IgD-negative memory B cell (primary cell): ENCODE measurements at regions not wholly inside any gene's neighbourhood (a gene's known extent, or its start where the extent isn't known, plus 50 kb on each side); places are given as distances from the start of the nearest gene placed in this dataset.

Experiments used
- H3K27ac Mint-ChIP-seq, 3 donors: one replicate each; pipeline ENCODE4 v1.8.0; 2020 to 2022; ENCODE audit warnings: mild to moderate bottlenecking in 3 of 3, mixed read lengths in 3 of 3, moderate library complexity in 1 of 3
- H3K27me3 Mint-ChIP-seq: one replicate; pipeline ENCODE4 v1.8.0; 2021; ENCODE audit warnings: mixed read lengths
- H3K36me3 Mint-ChIP-seq: one replicate; pipeline ENCODE4 v1.8.0; 2020; ENCODE audit warnings: mild to moderate bottlenecking, mixed read lengths
- H3K4me1 Mint-ChIP-seq, 3 donors: one replicate each; pipeline ENCODE4 v1.8.0; 2020 to 2022; ENCODE audit warnings: mixed read lengths in 3 of 3, mild to moderate bottlenecking in 1 of 3
- H3K4me3 Mint-ChIP-seq, 4 donors: one replicate each; pipeline ENCODE4 v1.8.0; 2020 to 2022; ENCODE audit warnings: mild to moderate bottlenecking in 4 of 4, mixed read lengths in 4 of 4, moderate library complexity in 3 of 4
- H3K9me3 Mint-ChIP-seq, 3 donors: one replicate each; pipeline ENCODE4 v1.8.0; 2020 to 2021; ENCODE audit warnings: mixed read lengths in 3 of 3, mild to moderate bottlenecking in 1 of 3

DNA sequence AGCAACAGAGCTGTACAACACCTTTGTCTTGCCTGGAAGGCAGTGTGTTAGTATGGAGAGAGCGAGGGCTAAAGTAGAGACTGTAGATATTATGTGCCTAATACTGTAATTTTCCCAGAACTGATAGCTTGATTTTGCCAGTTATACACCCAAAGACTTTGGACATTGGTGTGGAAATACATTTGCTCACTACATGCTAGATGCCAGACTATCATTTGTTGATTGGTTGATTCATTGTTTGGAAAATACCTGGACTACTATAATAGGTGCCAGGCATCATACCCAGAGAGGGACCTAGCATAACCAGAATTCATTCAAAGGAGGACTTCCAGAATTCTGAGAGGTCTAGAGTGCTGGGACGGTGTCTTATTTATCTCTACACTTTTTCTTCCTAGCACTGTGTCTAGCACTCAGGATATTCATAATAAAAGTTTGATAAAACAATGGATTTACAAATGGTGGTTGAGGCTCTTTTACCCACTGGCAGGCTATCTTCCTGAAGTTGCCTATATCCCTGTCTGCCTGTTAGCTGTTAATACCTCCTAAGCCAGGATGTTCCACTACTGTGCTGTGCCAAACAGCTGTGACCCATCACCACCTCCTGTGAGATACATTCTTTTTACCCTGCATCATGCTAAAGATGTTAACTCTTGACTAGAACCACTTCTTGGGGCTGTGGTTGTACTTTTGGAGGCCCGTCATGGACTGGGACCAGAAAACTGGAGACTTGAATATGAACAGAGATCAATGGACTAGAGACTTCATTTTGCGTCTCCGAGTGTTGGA lies 72.2 kb upstream of the FUCA2 start:
- no peaks in the 10 kb centered on the region for H3K27me3 Mint-ChIP-seq
- H3K4me1 Mint-ChIP-seq: peaks cover 0 to 4% (median 0%) of the 10 kb centered on the region in 3 donors
- H3K4me3 Mint-ChIP-seq: no peak overlapping the region
- no peaks in the 10 kb centered on the region for H3K9me3 Mint-ChIP-seq
- H3K36me3 Mint-ChIP-seq: peaks cover 8% of the 10 kb centered on the region
- H3K27ac Mint-ChIP-seq: no peak overlapping the region

DNA sequence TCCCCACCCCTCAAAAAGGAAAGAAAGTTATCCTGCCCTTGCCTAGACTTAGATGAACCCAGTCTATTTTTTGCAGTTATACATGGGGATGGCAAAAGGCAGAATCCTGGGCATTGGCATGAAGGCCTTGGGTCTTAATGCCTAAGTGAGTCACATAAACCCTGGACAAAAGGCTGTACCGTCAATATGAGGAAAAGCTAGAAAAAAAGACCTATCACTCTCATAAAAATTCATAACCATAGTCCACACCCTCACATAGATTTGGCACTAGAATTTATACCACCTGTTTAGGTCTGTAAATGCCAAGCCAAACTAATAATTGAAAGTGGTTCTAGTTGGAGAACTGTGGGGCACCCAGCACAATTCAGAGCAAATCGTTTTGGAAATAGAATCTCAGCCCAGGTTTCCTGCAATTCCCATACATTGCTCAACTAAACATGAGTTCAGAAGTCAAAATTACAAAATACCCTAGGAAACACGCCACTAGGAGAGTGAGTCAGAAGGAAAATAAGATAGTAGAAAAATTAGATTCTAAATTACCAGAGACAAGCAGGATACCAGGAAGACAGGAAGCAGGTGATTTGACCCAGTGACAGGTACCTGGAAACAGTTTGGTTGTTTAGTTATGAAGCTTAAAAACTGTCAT lies 70.4 kb upstream of the FUCA2 start:
- Mint-ChIP-seq H3K27ac (no peak overlapping the region), H3K9me3 (no peaks in the 10 kb centered on the region), H3K4me1 (peaks cover 2 to 6% (median 4%) of the 10 kb centered on the region in 3 donors), H3K4me3 (no peak overlapping the region), H3K27me3 (no peaks in the 10 kb centered on the region), H3K36me3 (peaks cover 5% of the 10 kb centered on the region)

DNA sequence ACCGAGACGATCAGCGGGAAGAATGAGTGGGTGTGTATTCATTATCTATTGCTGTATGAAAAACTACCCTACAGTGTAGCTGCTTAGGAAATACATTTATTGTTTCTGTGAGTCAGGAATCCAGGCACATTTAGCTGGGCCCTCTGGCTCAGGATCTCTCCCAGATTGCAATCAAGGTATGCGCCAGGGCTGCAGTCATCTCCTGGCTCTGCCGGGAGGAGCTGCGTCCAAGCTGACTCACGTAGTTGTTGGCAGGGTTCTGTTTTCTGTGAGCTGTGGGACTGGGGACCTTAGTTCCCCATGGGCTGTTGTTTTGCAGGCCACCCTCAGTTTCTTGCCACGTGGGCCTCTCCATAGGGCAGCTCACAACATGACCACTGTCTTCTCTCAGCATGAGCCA lies 68.2 kb upstream of the FUCA2 start:
- Mint-ChIP-seq H3K27ac (no peak overlapping the region), H3K4me1 (peaks cover 4 to 6% (median 4%) of the 10 kb centered on the region in 3 donors)

DNA sequence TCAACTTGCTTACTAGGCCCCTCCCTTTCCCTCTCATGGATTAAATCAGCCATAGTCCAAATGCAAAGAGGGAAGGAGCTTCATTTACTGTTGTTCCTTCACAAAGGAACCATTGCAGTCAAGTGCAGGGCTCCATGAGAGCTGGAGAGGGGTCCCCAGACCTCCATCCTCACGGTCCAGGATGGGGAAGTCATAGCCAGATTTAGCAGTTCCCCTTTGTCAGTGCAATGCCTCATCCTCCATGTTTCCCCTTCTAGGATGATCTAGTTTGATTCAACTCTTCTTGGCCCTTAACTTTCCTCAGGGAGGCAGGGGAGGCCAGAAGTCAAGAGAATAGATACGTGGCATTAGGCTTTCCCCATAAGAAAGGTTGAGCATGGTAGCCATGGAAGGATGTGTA lies 66.5 kb upstream of the FUCA2 start:
- Mint-ChIP-seq H3K9me3 (no peaks in the 10 kb centered on the region), H3K4me1 (peaks cover 4 to 6% (median 4%) of the 10 kb centered on the region in 3 donors), H3K36me3 (peaks cover 5% of the 10 kb centered on the region), H3K27ac (no peak overlapping the region), H3K27me3 (no peaks in the 10 kb centered on the region), H3K4me3 (no peak overlapping the region)

More for the DNA sequence above, 68.2 kb upstream of the FUCA2 start:
- no peak overlapping the region for H3K4me3 Mint-ChIP-seq
- H3K36me3 Mint-ChIP-seq: peaks cover 5% of the 10 kb centered on the region
- H3K9me3 Mint-ChIP-seq: no peaks in the 10 kb centered on the region
- no peaks in the 10 kb centered on the region for H3K27me3 Mint-ChIP-seq

DNA sequence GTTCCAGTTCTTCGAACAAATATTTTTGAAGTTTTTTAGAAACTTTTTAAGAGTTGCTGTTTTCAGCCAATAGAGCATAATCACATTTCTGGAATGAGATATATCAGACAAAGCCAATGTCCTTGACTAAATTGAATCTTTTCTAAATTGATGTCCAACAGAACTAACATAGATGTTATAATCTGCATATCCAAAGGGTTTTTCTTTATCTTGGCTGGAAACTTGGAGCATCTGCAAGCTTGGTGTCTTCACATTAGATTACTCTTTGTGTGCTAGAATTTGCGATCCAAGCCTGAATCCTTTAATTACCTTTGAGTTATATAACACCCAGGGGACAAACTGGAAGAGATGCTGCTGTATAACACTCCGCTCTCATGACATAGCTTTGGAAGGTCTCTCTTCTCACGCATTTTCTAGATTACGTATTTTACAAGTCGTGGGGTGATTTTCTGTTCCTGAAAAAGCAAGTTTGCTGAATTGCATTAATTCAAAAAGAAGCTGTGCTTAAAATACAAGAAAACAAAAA lies 64.4 kb upstream of the FUCA2 start:
- H3K27ac Mint-ChIP-seq: no peak overlapping the region
- no peaks in the 10 kb centered on the region for H3K27me3 Mint-ChIP-seq
- H3K4me1 Mint-ChIP-seq: peaks cover 4 to 6% (median 4%) of the 10 kb centered on the region in 3 donors
- H3K36me3 Mint-ChIP-seq: no peaks in the 10 kb centered on the region
- no peaks in the 10 kb centered on the region for H3K9me3 Mint-ChIP-seq
- no peak overlapping the region for H3K4me3 Mint-ChIP-seq

DNA sequence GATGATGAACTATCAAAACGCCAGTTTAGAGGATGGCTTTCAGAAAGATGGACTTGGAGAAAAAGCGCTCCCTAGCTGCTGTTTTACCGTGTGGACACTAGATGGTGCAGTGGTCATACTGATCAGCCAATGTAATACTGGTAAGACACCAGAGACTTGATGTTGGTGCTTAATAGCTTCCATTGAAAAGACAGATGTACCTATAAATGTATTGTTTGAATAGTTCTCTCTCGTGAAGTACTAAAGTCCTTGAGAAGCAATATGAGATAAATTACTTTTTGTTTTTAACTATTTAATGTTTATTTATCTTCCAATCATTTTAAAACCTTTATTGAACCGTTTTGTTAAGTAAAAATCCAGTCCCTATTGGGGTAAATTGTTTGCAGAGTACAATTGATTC lies 63.9 kb upstream of the FUCA2 start:
- H3K4me3 Mint-ChIP-seq: no peak overlapping the region
- H3K27ac Mint-ChIP-seq: no peak overlapping the region
- H3K36me3 Mint-ChIP-seq: no peaks in the 10 kb centered on the region
- no peaks in the 10 kb centered on the region for H3K27me3 Mint-ChIP-seq
- H3K4me1 Mint-ChIP-seq: peaks cover 4 to 6% (median 4%) of the 10 kb centered on the region in 3 donors
- H3K9me3 Mint-ChIP-seq: no peaks in the 10 kb centered on the region

DNA sequence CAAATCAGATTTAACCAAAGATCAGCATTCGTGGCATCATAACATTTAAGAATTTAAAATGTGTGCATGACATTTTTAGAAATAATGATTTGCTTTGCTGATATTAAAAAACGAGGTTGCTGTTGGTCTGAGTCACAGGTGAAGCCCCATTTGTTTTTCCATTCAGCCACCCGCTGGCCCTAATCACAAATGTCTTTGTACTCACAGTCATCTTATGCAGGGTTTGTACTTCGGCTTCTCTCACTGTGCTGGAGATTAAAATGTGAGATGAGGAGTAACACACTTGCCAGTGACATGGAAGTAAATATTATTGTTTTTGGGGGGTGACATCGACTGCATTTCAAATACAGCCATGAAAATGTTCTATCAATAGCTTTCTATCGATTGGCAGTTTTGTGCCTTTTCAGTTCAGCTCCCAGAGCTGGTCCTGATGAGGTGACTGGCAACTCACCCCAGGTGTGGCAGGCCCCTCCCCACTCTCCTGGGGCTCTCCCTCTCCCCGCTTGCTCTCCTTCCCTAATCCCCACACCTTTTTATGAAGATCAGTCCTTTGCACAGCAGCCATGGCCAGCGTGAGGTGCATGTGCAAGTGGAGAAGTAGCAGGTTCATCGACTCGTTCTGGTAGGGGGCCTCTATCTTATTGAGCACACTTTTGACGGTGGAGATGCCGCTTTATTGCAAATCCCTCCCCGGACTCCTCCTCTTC lies 58.8 kb upstream of the FUCA2 start:
- Mint-ChIP-seq H3K27me3 (no peaks in the 10 kb centered on the region), H3K9me3 (no peaks in the 10 kb centered on the region), H3K27ac (no peak overlapping the region), H3K4me3 (no peak overlapping the region), H3K36me3 (no peaks in the 10 kb centered on the region), H3K4me1 (peaks cover 10 to 13% (median 11%) of the 10 kb centered on the region in 3 donors)

GRCh38 chr6:143569040-143569439 lies 57.5 kb upstream of the FUCA2 start:
- Mint-ChIP-seq H3K27ac (no peak overlapping the region), H3K27me3 (no peaks in the 10 kb centered on the region), H3K36me3 (no peaks in the 10 kb centered on the region), H3K4me1 (peaks cover 10 to 13% (median 11%) of the 10 kb centered on the region in 3 donors), H3K9me3 (no peaks in the 10 kb centered on the region), H3K4me3 (peak overlapping the region in 1 of 4 donors; percentile 47)

GRCh38 chr6:143564484-143565017 lies 53.0 kb upstream of the FUCA2 start:
- no peaks in the 10 kb centered on the region for H3K9me3 Mint-ChIP-seq
- H3K4me3 Mint-ChIP-seq: no peak overlapping the region
- H3K4me1 Mint-ChIP-seq: peaks cover 10 to 12% (median 11%) of the 10 kb centered on the region in 3 donors
- no peaks in the 10 kb centered on the region for H3K27me3 Mint-ChIP-seq
- H3K27ac Mint-ChIP-seq: peak overlapping the region in 1 of 3 donors; percentile 53
- no peaks in the 10 kb centered on the region for H3K36me3 Mint-ChIP-seq

DNA sequence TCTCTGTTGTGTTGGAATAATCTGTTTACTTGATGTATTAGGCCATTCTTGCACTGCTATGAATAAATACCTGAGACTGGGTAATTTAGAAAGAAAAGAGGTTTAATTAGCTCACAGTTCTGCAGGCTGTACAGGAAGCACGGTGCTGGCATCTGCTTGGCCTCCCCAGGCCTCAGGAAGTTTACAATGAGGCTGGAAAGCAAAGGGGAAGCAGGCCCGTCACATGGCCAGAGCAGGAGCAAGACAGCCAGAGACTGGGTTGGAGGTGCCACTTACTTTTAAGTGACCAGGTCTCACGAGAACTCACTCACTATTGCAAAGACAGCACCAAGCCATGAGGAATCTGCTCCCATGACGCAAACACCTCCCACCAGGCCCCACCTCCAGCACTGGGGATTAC lies 50.6 kb upstream of the FUCA2 start:
- H3K27ac Mint-ChIP-seq: no peak overlapping the region
- peaks cover 2% of the 10 kb centered on the region for H3K36me3 Mint-ChIP-seq

More for the DNA sequence above, 50.6 kb upstream of the FUCA2 start:
- no peaks in the 10 kb centered on the region for H3K9me3 Mint-ChIP-seq
- H3K27me3 Mint-ChIP-seq: no peaks in the 10 kb centered on the region
- H3K4me3 Mint-ChIP-seq: no peak overlapping the region
- peaks cover 8 to 10% (median 9%) of the 10 kb centered on the region in 3 donors for H3K4me1 Mint-ChIP-seq
